Spinal cord (tissue), 9 donors: ENCODE measurements at regions not wholly inside any gene's neighbourhood (a gene's known extent, or its start where the extent isn't known, plus 50 kb on each side); places are given as distances from the start of the nearest gene placed in this dataset.
"Not testable (repeated sequence)": the region's sequence is repeated elsewhere in the genome, so short reads cannot be mapped to it uniquely, and the experiment has no call there.

Experiments used
- DNase-seq, 6 donors: peaks; one replicate each; pipeline versions ENCODE4 v3.0.0 to v3.0.0-alpha.2; 2013 to 2015; ENCODE audit warnings: low spot score in 6 of 6, low read depth in 4 of 6
- H3K27ac ChIP-seq: one replicate; pipeline ENCODE4 v1.5.1; 2013; ENCODE audit warnings: low read depth, low read length, control low read depth
- H3K27me3 ChIP-seq: one replicate; pipeline ENCODE4 v1.6.1; 2013; ENCODE audit warnings: low read length; ENCODE audit not compliant: control insufficient read depth, insufficient read depth
- H3K36me3 ChIP-seq: one replicate; pipeline ENCODE4 v1.6.1; 2013; ENCODE audit warnings: low read length; ENCODE audit not compliant: control insufficient read depth, insufficient read depth
- H3K4me1 ChIP-seq: one replicate; pipeline ENCODE4 v1.6.1; 2013; ENCODE audit warnings: low read length; ENCODE audit not compliant: control insufficient read depth, insufficient read depth
- H3K4me3 ChIP-seq: one replicate; pipeline ENCODE4 v1.5.1; 2013; ENCODE audit warnings: low read depth, low read length, control low read depth
- H3K9me3 ChIP-seq: one replicate; pipeline ENCODE4 v1.6.1; 2013; ENCODE audit warnings: low read length; ENCODE audit not compliant: control insufficient read depth, insufficient read depth
- WGBS: methylation state at CpG from one replicate; pipeline ENCODE4 v1.1.5; 2013; ENCODE audit warnings: missing lambda C conversion rate; ENCODE audit not compliant: insufficient coverage; 5-methylcytosine and 5-hydroxymethylcytosine counted together
- donor health status: healthy.

- H3K9me3 ChIP-seq, H3K4me3 ChIP-seq, H3K27me3 ChIP-seq, DNase-seq, H3K36me3 ChIP-seq, H3K27ac ChIP-seq: not testable (repeated sequence)
- H3K4me1 ChIP-seq: peaks cover 15% of the 10 kb centered on the region
- 100% methylated on average over 1 of the region's 2 CpGs for WGBS
Observed at GRCh38 chr16:29297809-29298177, 108.7 kb downstream of the NPIPB11 start.

GRCh38 chr16:29297144-29297808, 109.2 kb downstream of the NPIPB11 start:
- peaks cover 16% of the 10 kb centered on the region for H3K4me1 ChIP-seq
- DNase-seq, H3K36me3 ChIP-seq, H3K9me3 ChIP-seq, H3K4me3 ChIP-seq, H3K27me3 ChIP-seq, H3K27ac ChIP-seq: not testable (repeated sequence)
- WGBS: 68% methylated on average over 16 of the region's 17 CpGs

- DNase-seq, H3K9me3 ChIP-seq, H3K4me3 ChIP-seq, H3K36me3 ChIP-seq, H3K27me3 ChIP-seq, H3K27ac ChIP-seq: not testable (repeated sequence)
- 89% methylated on average over 9 of the region's 11 CpGs for WGBS
- H3K4me1 ChIP-seq: peaks cover 25% of the 10 kb centered on the region
Observed at GRCh38 chr16:29296176-29296575, 110.3 kb downstream of the NPIPB11 start.

- not testable (repeated sequence) for H3K4me3 ChIP-seq, H3K36me3 ChIP-seq, H3K27ac ChIP-seq, DNase-seq, H3K27me3 ChIP-seq, H3K9me3 ChIP-seq
- H3K4me1 ChIP-seq: peaks cover 26% of the 10 kb centered on the region
- WGBS: 91% methylated on average over 14 of the region's 21 CpGs
Observed at GRCh38 chr16:29294951-29295795, 111.3 kb downstream of the NPIPB11 start.

GRCh38 chr16:29294400-29294933, 112.0 kb downstream of the NPIPB11 start:
- not testable (repeated sequence) for H3K4me3 ChIP-seq, H3K27me3 ChIP-seq, DNase-seq, H3K27ac ChIP-seq, H3K36me3 ChIP-seq, H3K9me3 ChIP-seq
- WGBS: 80% methylated on average over 9 of the region's 12 CpGs
- peaks cover 32% of the 10 kb centered on the region for H3K4me1 ChIP-seq

- H3K36me3 ChIP-seq, H3K4me3 ChIP-seq, H3K27me3 ChIP-seq, H3K27ac ChIP-seq, H3K9me3 ChIP-seq, DNase-seq: not testable (repeated sequence)
- H3K4me1 ChIP-seq: peaks cover 42% of the 10 kb centered on the region
- WGBS: 100% methylated on average over 2 of the region's 9 CpGs
Observed at GRCh38 chr16:29293545-29293944, 113.0 kb downstream of the NPIPB11 start.

- 76% methylated on average over 15 of the region's 24 CpGs for WGBS
- H3K4me1 ChIP-seq: peaks cover 44% of the 10 kb centered on the region
- not testable (repeated sequence) for H3K9me3 ChIP-seq, H3K4me3 ChIP-seq, H3K27ac ChIP-seq, DNase-seq, H3K27me3 ChIP-seq, H3K36me3 ChIP-seq
Observed at GRCh38 chr16:29292952-29293471, 113.5 kb downstream of the NPIPB11 start.

- H3K9me3 ChIP-seq, H3K36me3 ChIP-seq, H3K27me3 ChIP-seq, H3K4me3 ChIP-seq, DNase-seq, H3K27ac ChIP-seq: not testable (repeated sequence)
- 91% methylated on average over 21 of the region's 30 CpGs for WGBS
- peaks cover 49% of the 10 kb centered on the region for H3K4me1 ChIP-seq
Observed at GRCh38 chr16:29291329-29292271, 114.9 kb downstream of the NPIPB11 start.

- peaks cover 51% of the 10 kb centered on the region for H3K4me1 ChIP-seq
- peak overlapping the region; percentile 67 for H3K27ac ChIP-seq
- H3K36me3 ChIP-seq: no peaks in the 10 kb centered on the region
Observed at GRCh38 chr16:29290631-29291247, 115.8 kb downstream of the NPIPB11 start.

More at GRCh38 chr16:29290631-29291247, 115.8 kb downstream of the NPIPB11 start:
- Histone ChIP-seq H3K4me3 (no peak overlapping the region), H3K27me3 (peaks cover 2% of the 10 kb centered on the region), H3K9me3 (no peaks in the 10 kb centered on the region)
- 51% methylated on average over 15 of the region's 24 CpGs for WGBS
- DNase-seq: peak in 1 of 6 donors; percentile 66
